ENCODE measurements at regions not wholly inside any gene's neighbourhood (a gene's known extent, or its start where the extent isn't known, plus 50 kb on each side); places are given as distances from the start of the nearest gene placed in this dataset.

DNA sequence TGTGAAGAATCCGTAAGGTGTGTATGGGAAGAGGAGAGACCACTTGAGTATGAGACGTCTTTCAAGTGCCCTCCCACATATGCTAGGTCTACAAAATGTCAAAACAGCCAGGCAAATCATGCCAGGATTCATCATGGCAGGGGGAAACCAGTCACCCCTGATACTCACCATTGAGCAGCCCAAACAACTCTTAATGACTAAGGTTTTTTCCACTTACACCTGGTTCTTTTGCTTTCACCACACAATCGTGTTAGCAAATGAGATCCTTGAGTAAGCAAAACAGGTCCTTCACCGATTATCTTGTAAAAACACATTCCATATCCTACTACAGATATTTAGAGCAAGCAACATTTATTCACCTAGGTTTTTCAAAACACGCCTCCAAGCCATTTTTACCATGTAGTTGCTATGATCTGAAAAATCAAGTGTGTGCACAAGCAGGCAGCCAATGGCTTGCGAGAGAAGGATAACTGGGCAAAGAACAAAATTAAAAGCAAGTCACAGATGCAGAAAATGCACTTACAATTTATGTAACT, 177.5 kb upstream of the LPP start:
- Histone ChIP-seq H3K4me2 (ENCODE audit: low read length) (no peak overlapping the region), H3K4me3 (replicated peaks in 1 of 2; ENCODE audit: low read depth in 1 of 2, low read length in 2 of 2) (no peak overlapping the region), H3K27ac (ENCODE audit: low read depth, low read length) (no peak overlapping the region), H3K9me3 (ENCODE audit: control insufficient read depth in 1 of 2, insufficient read depth in 1 of 2, low read depth in 1 of 2, low read length in 2 of 2) (peaks cover 3 to 5% of the 10 kb centered on the region in 2 experiments; a peak in 2 of 4 replicates), H3K9me2 (ENCODE audit: insufficient read depth) (no peaks in the 10 kb centered on the region), H2AFZ (ENCODE audit: low read depth, low read length, poor library complexity, severe bottlenecking) (no peak overlapping the region), H3K36me3 (ENCODE audit: control insufficient read depth in 1 of 2, insufficient read depth in 2 of 2, low read length in 2 of 2) (no peaks in the 10 kb centered on the region), H4K20me1 (ENCODE audit: insufficient read depth) (no peaks in the 10 kb centered on the region), H3K27me3 (ENCODE audit: insufficient read depth, low read length) (no peaks in the 10 kb centered on the region), H3K4me1 (ENCODE audit: control insufficient read depth in 1 of 2, insufficient read depth in 2 of 2, low read length in 2 of 2) (peaks cover 0 to 16% of the 10 kb centered on the region in 2 experiments; a peak in 2 of 4 replicates), H3K9ac (ENCODE audit: low read length) (no peak overlapping the region), H3K79me2 (ENCODE audit: insufficient read depth, low read length) (no peaks in the 10 kb centered on the region)
- ATAC-seq (no peak), DNase-seq (ENCODE audit: low read depth, low spot score) (no peak)
- POLR2A ChIA-PET = no interaction called here
- RAD21 ChIA-PET (ENCODE audit: low non-redundant PET in 1 of 2, low total read pairs in 2 of 2, uncharacterized antibody in 2 of 2, unreplicated experiment in 2 of 2) = no interaction called here
- no peak for TF ChIP-seq SRF (IDR thresholded peaks at IDR 0.05; ENCODE audit: low read depth)
- TF ChIP-seq POLR2AphosphoS5 (IDR thresholded peaks at IDR 0.05; ENCODE audit: low read depth, low read length) = no peak
- TF ChIP-seq EGR1 (IDR thresholded peaks at IDR 0.05; ENCODE audit: low read depth) = no peak
- intact Hi-C loops (cut with micrococcal nuclease) = no loop called here
- CTCF ChIA-PET = no interaction called here
- BruUV-seq (replicated peaks) = no TSS peak

DNA sequence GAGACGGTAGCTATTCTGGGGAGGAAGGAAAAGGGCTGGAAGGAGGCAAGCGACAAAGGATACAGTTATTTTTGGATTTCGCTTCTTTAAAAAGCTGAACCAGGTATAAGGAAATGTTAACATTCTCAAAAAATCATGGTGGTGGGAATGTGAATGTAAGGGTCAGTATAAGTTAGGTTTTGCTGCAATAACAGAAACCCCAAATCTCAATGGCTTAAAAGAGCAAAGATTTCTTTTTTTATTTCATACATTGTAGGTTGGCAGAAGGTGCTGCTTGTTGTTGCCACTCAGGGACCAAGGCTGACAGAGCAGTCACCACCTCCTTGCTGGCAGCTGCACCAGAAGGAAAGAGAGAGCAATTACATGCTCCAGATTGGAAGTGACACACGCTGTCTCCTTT, 176.3 kb upstream of the LPP start:
- ChIA-PET RAD21 (ENCODE audit: low non-redundant PET in 1 of 2, low total read pairs in 2 of 2, uncharacterized antibody in 2 of 2, unreplicated experiment in 2 of 2) (no interaction called here), POLR2A (no interaction called here), CTCF (no interaction called here)
- Histone ChIP-seq H3K36me3 (ENCODE audit: control insufficient read depth in 1 of 2, insufficient read depth in 2 of 2, low read length in 2 of 2) (no peaks in the 10 kb centered on the region), H3K9me3 (ENCODE audit: control insufficient read depth in 1 of 2, insufficient read depth in 1 of 2, low read depth in 1 of 2, low read length in 2 of 2) (peaks cover 3 to 5% of the 10 kb centered on the region in 2 experiments; a peak in 2 of 4 replicates), H3K4me2 (ENCODE audit: low read length) (no peak overlapping the region), H4K20me1 (ENCODE audit: insufficient read depth) (no peaks in the 10 kb centered on the region), H3K4me1 (ENCODE audit: control insufficient read depth in 1 of 2, insufficient read depth in 2 of 2, low read length in 2 of 2) (peaks cover 0 to 16% of the 10 kb centered on the region in 2 experiments; a peak in 2 of 4 replicates), H3K9me2 (ENCODE audit: insufficient read depth) (no peaks in the 10 kb centered on the region), H3K9ac (ENCODE audit: low read length) (no peak overlapping the region), H3K4me3 (replicated peaks in 1 of 2; ENCODE audit: low read depth in 1 of 2, low read length in 2 of 2) (no peak overlapping the region), H3K27ac (ENCODE audit: low read depth, low read length) (no peak overlapping the region), H2AFZ (ENCODE audit: low read depth, low read length, poor library complexity, severe bottlenecking) (no peak overlapping the region), H3K79me2 (ENCODE audit: insufficient read depth, low read length) (no peaks in the 10 kb centered on the region), H3K27me3 (ENCODE audit: insufficient read depth, low read length) (no peaks in the 10 kb centered on the region)
- DNase-seq (ENCODE audit: low read depth, low spot score) = no peak
- TF ChIP-seq, protein P1, sequence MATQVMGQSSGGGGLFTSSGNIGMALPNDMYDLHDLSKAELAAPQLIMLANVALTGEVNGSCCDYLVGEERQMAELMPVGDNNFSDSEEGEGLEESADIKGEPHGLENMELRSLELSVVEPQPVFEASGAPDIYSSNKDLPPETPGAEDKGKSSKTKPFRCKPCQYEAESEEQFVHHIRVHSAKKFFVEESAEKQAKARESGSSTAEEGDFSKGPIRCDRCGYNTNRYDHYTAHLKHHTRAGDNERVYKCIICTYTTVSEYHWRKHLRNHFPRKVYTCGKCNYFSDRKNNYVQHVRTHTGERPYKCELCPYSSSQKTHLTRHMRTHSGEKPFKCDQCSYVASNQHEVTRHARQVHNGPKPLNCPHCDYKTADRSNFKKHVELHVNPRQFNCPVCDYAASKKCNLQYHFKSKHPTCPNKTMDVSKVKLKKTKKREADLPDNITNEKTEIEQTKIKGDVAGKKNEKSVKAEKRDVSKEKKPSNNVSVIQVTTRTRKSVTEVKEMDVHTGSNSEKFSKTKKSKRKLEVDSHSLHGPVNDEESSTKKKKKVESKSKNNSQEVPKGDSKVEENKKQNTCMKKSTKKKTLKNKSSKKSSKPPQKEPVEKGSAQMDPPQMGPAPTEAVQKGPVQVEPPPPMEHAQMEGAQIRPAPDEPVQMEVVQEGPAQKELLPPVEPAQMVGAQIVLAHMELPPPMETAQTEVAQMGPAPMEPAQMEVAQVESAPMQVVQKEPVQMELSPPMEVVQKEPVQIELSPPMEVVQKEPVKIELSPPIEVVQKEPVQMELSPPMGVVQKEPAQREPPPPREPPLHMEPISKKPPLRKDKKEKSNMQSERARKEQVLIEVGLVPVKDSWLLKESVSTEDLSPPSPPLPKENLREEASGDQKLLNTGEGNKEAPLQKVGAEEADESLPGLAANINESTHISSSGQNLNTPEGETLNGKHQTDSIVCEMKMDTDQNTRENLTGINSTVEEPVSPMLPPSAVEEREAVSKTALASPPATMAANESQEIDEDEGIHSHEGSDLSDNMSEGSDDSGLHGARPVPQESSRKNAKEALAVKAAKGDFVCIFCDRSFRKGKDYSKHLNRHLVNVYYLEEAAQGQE (IDR thresholded peaks at IDR 0.05; ENCODE audit: low read depth) = no peak
- no peak for TF ChIP-seq RAD21 (IDR thresholded peaks at IDR 0.05; ENCODE audit: low read depth)
- TF ChIP-seq POLR2A (IDR thresholded peaks at IDR 0.05; ENCODE audit: borderline replicate concordance, extremely low read depth, insufficient read depth, insufficient read length) = no peak
- TF ChIP-seq, protein P2, sequence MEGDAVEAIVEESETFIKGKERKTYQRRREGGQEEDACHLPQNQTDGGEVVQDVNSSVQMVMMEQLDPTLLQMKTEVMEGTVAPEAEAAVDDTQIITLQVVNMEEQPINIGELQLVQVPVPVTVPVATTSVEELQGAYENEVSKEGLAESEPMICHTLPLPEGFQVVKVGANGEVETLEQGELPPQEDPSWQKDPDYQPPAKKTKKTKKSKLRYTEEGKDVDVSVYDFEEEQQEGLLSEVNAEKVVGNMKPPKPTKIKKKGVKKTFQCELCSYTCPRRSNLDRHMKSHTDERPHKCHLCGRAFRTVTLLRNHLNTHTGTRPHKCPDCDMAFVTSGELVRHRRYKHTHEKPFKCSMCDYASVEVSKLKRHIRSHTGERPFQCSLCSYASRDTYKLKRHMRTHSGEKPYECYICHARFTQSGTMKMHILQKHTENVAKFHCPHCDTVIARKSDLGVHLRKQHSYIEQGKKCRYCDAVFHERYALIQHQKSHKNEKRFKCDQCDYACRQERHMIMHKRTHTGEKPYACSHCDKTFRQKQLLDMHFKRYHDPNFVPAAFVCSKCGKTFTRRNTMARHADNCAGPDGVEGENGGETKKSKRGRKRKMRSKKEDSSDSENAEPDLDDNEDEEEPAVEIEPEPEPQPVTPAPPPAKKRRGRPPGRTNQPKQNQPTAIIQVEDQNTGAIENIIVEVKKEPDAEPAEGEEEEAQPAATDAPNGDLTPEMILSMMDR (IDR thresholded peaks at IDR 0.05 in 2 of 3, conservative IDR thresholded peaks at IDR 0.05 in 1 of 3; ENCODE audit: borderline replicate concordance in 1 of 3, insufficient read depth in 1 of 3, low read depth in 2 of 3, low read length in 2 of 3) = no peak
- TF ChIP-seq JUND (IDR thresholded peaks at IDR 0.05) = no peak
- TF ChIP-seq SP1 (IDR thresholded peaks at IDR 0.05; ENCODE audit: low read depth) = no peak
- no peak for TF ChIP-seq EZH2 (IDR thresholded peaks at IDR 0.05)
- TF ChIP-seq, protein P3, sequence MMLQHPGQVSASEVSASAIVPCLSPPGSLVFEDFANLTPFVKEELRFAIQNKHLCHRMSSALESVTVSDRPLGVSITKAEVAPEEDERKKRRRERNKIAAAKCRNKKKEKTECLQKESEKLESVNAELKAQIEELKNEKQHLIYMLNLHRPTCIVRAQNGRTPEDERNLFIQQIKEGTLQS (IDR thresholded peaks at IDR 0.05) = no peak
- TF ChIP-seq SRF (IDR thresholded peaks at IDR 0.05; ENCODE audit: low read depth) = no peak
- TF ChIP-seq EGR1 (IDR thresholded peaks at IDR 0.05; ENCODE audit: low read depth) = no peak
- no peak for TF ChIP-seq ELF1 (IDR thresholded peaks at IDR 0.05; ENCODE audit: borderline replicate concordance, low read depth)
- TF ChIP-seq EZH2phosphoT487 (IDR thresholded peaks at IDR 0.05; ENCODE audit: borderline replicate concordance) = no peak
- intact Hi-C loops (cut with micrococcal nuclease) = no loop called here
- no TSS peak for BruUV-seq (replicated peaks)
- no peak for ATAC-seq

Data from HCT116 (cell line).